NCI-H2107 treated with DMSO at 0.1 percent for 48 hours (cell line): ENCODE measurements at regions not wholly inside any gene's neighbourhood (a gene's known extent, or its start where the extent isn't known, plus 50 kb on each side); places are given as distances from the start of the nearest gene placed in this dataset.

Experiments used
- DNase-seq: peaks from one replicate; lab custom pipeline; 2025; ENCODE audit not compliant: unreplicated experiment; lab: John Stamatoyannopoulos, UW

GRCh38 chr10:107708981-107709380 lies 544.5 kb upstream of the SORCS1 start:
- DNase-seq, result no peak

GRCh38 chr10:107706096-107706725 lies 541.7 kb upstream of the SORCS1 start:
- no peak for DNase-seq

- no peak for DNase-seq
Observed at GRCh38 chr10:107701943-107702342, 537.4 kb upstream of the SORCS1 start.

GRCh38 chr10:107692072-107692471 lies 527.6 kb upstream of the SORCS1 start:
- no peak for DNase-seq

- DNase-seq, result no peak
Observed at GRCh38 chr10:107689323-107689722, 524.8 kb upstream of the SORCS1 start.

GRCh38 chr10:107687701-107688100 lies 523.2 kb upstream of the SORCS1 start:
- no peak for DNase-seq

- DNase-seq, result no peak
Observed at GRCh38 chr10:107686095-107686494, 521.6 kb upstream of the SORCS1 start.

GRCh38 chr10:107671960-107672359 lies 507.5 kb upstream of the SORCS1 start:
- no peak for DNase-seq

GRCh38 chr10:107666214-107666613 lies 501.7 kb upstream of the SORCS1 start:
- DNase-seq, result no peak

- no peak for DNase-seq
Observed at GRCh38 chr10:107665459-107665858, 501.0 kb upstream of the SORCS1 start.

GRCh38 chr10:107657851-107658250 lies 493.3 kb upstream of the SORCS1 start:
- no peak for DNase-seq

- DNase-seq, result no peak
Observed at GRCh38 chr10:107656932-107657331, 492.4 kb upstream of the SORCS1 start.

- DNase-seq, result no peak
Observed at GRCh38 chr10:107653832-107654287, 489.4 kb upstream of the SORCS1 start.

- no peak for DNase-seq
Observed at GRCh38 chr10:107650939-107651338, 486.4 kb upstream of the SORCS1 start.

GRCh38 chr10:107649249-107649648 lies 484.7 kb upstream of the SORCS1 start:
- no peak for DNase-seq

- DNase-seq, result no peak
Observed at GRCh38 chr10:107647462-107647861, 483.0 kb upstream of the SORCS1 start.

- DNase-seq, result no peak
Observed at GRCh38 chr10:107631876-107632275, 467.4 kb upstream of the SORCS1 start.

GRCh38 chr10:107626862-107627261 lies 462.4 kb upstream of the SORCS1 start:
- no peak for DNase-seq

GRCh38 chr10:107623292-107623691 lies 458.8 kb upstream of the SORCS1 start:
- DNase-seq, result no peak

GRCh38 chr10:107619139-107619538 lies 454.6 kb upstream of the SORCS1 start:
- no peak for DNase-seq

GRCh38 chr10:107618504-107618994 lies 454.0 kb upstream of the SORCS1 start:
- DNase-seq, result no peak

- DNase-seq, result no peak
Observed at GRCh38 chr10:107616463-107617410, 452.2 kb upstream of the SORCS1 start.
